ENCODE measurements at regions not wholly inside any gene's neighbourhood (a gene's known extent, or its start where the extent isn't known, plus 50 kb on each side); places are given as distances from the start of the nearest gene placed in this dataset.
A peak's percentile ranks its signal among the peaks of the same experiment; 100 is the strongest.
"Not testable (repeated sequence)": the region's sequence is repeated elsewhere in the genome, so short reads cannot be mapped to it uniquely, and the experiment has no call there.

DNA sequence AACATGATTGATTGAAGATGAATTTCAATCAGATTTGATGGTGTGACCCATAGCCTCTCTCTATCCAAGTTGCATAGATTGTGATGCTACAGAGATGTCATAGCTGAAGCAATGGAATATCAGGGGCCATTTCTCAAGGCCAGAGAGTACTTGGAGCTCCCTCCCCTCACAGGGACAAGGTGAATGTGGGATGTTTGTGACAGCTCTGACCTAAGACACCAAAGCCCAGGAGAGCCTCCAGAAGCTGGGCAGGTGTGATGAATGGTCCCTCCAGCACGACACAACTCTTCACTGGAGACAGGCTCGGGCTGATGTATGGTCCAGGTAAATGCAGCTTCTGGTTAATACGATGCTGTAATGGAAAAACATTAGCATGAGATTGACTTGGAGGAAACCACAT lies 101.0 kb upstream of the ZC3H12A start:
- H3K9me3 Mint-ChIP-seq, result no peaks in the 10 kb centered on the region; a peak in 2 of 5 replicates
- H2BK15ac ChIP-seq (ENCODE audit: low read depth, low read length), result no peak overlapping the region
- no peak overlapping the region for H3K18ac ChIP-seq (ENCODE audit: insufficient read length, low read depth, low read length)
- no peak overlapping the region for H4K5ac ChIP-seq (ENCODE audit: insufficient read length, low read depth, low read length)
- H4K20me1 ChIP-seq (ENCODE audit: control insufficient read depth, insufficient read depth, insufficient read length), result no peaks in the 10 kb centered on the region
- no CpG with 5 or more reads among the region's 3 CpGs for WGBS (ENCODE audit: extremely low coverage, insufficient read length, low lambda C conversion rate)
- H2BK5ac ChIP-seq (ENCODE audit: insufficient read length, low read length), result no peak overlapping the region
- H3K27me3 ChIP-seq (ENCODE audit: insufficient read depth, low read length), result peaks cover 2% of the 10 kb centered on the region; the same call in 1 of the 2 replicates
- no peaks in the 10 kb centered on the region for H3K23me2 ChIP-seq (ENCODE audit: insufficient read length, low read depth, low read length, poor library complexity, severe bottlenecking)
- H3K79me2 ChIP-seq (ENCODE audit: insufficient read depth, low read length), result no peaks in the 10 kb centered on the region
- H3K27ac ChIP-seq (ENCODE audit: insufficient read length, low read depth, low read length), result no peak overlapping the region
- TF ChIP-seq, protein P1, sequence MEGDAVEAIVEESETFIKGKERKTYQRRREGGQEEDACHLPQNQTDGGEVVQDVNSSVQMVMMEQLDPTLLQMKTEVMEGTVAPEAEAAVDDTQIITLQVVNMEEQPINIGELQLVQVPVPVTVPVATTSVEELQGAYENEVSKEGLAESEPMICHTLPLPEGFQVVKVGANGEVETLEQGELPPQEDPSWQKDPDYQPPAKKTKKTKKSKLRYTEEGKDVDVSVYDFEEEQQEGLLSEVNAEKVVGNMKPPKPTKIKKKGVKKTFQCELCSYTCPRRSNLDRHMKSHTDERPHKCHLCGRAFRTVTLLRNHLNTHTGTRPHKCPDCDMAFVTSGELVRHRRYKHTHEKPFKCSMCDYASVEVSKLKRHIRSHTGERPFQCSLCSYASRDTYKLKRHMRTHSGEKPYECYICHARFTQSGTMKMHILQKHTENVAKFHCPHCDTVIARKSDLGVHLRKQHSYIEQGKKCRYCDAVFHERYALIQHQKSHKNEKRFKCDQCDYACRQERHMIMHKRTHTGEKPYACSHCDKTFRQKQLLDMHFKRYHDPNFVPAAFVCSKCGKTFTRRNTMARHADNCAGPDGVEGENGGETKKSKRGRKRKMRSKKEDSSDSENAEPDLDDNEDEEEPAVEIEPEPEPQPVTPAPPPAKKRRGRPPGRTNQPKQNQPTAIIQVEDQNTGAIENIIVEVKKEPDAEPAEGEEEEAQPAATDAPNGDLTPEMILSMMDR (conservative IDR thresholded peaks at IDR 0.05), result no peak
- H2AFZ ChIP-seq (ENCODE audit: low read length), result no peak overlapping the region
- H3K4me1 ChIP-seq (ENCODE audit: insufficient read depth, low read length), result no peaks in the 10 kb centered on the region
- no peak overlapping the region for H3T11ph ChIP-seq (ENCODE audit: low read length)
- no peak overlapping the region for H3K4me2 ChIP-seq (ENCODE audit: insufficient read depth, insufficient read length, low read length)
- H3K9me3 ChIP-seq (ENCODE audit: control insufficient read depth, low read depth, low read length), result no peaks in the 10 kb centered on the region
- no peaks in the 10 kb centered on the region for H3K36me3 Mint-ChIP-seq (ENCODE audit: insufficient read depth in 1 of 3, low read depth in 3 of 3)
- H4K8ac ChIP-seq (replicated peaks; ENCODE audit: insufficient read length, low read depth, low read length), result no peak overlapping the region
- no peak overlapping the region for H4K91ac ChIP-seq (ENCODE audit: insufficient read length, low read depth, low read length)
- H3K4me3 Mint-ChIP-seq, result no peak overlapping the region
- no peak overlapping the region for H3K23ac ChIP-seq (ENCODE audit: insufficient read length, low read depth, low read length)
- no peak overlapping the region for H3K9ac ChIP-seq (ENCODE audit: extremely low read depth, insufficient read length, low read length)
- no peak overlapping the region for H3K27ac Mint-ChIP-seq
- no peaks in the 10 kb centered on the region for H3K4me1 Mint-ChIP-seq
- no peak overlapping the region for H3K14ac ChIP-seq (ENCODE audit: insufficient read depth, low read length)
- no peak for DNase-seq
- no peak overlapping the region for H2BK12ac ChIP-seq (ENCODE audit: insufficient read length, low read depth, low read length)
- no peak overlapping the region for H2BK20ac ChIP-seq (ENCODE audit: low read depth, low read length, poor library complexity, severe bottlenecking)
- H3K56ac ChIP-seq (ENCODE audit: insufficient read length, low read depth, low read length), result no peak overlapping the region
- H3K27me3 Mint-ChIP-seq (ENCODE audit: low read depth), result peaks cover 44% of the 10 kb centered on the region
- no peak overlapping the region for H3K4ac ChIP-seq (ENCODE audit: low read depth, low read length)
- H2BK120ac ChIP-seq (ENCODE audit: low read depth, low read length, poor library complexity, severe bottlenecking), result no peak overlapping the region
- no peak overlapping the region for H2AK5ac ChIP-seq (ENCODE audit: insufficient read length, low read length)
- H3K79me1 ChIP-seq (ENCODE audit: insufficient read depth, low read depth, low read length, poor library complexity, severe bottlenecking), result no peaks in the 10 kb centered on the region

- H3K4me3 Mint-ChIP-seq; H3K18ac ChIP-seq (ENCODE audit: insufficient read length, low read depth, low read length); H3K27ac Mint-ChIP-seq; H3K9me3 ChIP-seq (ENCODE audit: control insufficient read depth, low read depth, low read length); H4K5ac ChIP-seq (ENCODE audit: insufficient read length, low read depth, low read length); H3K23ac ChIP-seq (ENCODE audit: insufficient read length, low read depth, low read length); H3K79me2 ChIP-seq (ENCODE audit: insufficient read depth, low read length); H2BK120ac ChIP-seq (ENCODE audit: low read depth, low read length, poor library complexity, severe bottlenecking); H3K23me2 ChIP-seq (ENCODE audit: insufficient read length, low read depth, low read length, poor library complexity, severe bottlenecking); H3K27ac ChIP-seq (ENCODE audit: insufficient read length, low read depth, low read length); H2BK15ac ChIP-seq (ENCODE audit: low read depth, low read length); H3K36me3 Mint-ChIP-seq (ENCODE audit: insufficient read depth in 1 of 3, low read depth in 3 of 3); H2BK20ac ChIP-seq (ENCODE audit: low read depth, low read length, poor library complexity, severe bottlenecking); H3K4me2 ChIP-seq (ENCODE audit: insufficient read depth, insufficient read length, low read length); H2BK12ac ChIP-seq (ENCODE audit: insufficient read length, low read depth, low read length); H3K4ac ChIP-seq (ENCODE audit: low read depth, low read length); H4K91ac ChIP-seq (ENCODE audit: insufficient read length, low read depth, low read length); H2AK5ac ChIP-seq (ENCODE audit: insufficient read length, low read length); H3K9me3 Mint-ChIP-seq; H3K79me1 ChIP-seq (ENCODE audit: insufficient read depth, low read depth, low read length, poor library complexity, severe bottlenecking); H3K27me3 ChIP-seq (ENCODE audit: insufficient read depth, low read length); H3K4me1 ChIP-seq (ENCODE audit: insufficient read depth, low read length); H4K20me1 ChIP-seq (ENCODE audit: control insufficient read depth, insufficient read depth, insufficient read length); H3T11ph ChIP-seq (ENCODE audit: low read length); H2BK5ac ChIP-seq (ENCODE audit: insufficient read length, low read length); H3K56ac ChIP-seq (ENCODE audit: insufficient read length, low read depth, low read length); H4K8ac ChIP-seq (replicated peaks; ENCODE audit: insufficient read length, low read depth, low read length); H3K9ac ChIP-seq (ENCODE audit: extremely low read depth, insufficient read length, low read length): not testable (repeated sequence)
- Histone ChIP-seq H2AFZ (ENCODE audit: low read length) (peak overlapping the region; percentile 53), H3K14ac (ENCODE audit: insufficient read depth, low read length) (0 out of 2 replicates have a peak overlapping the region, but pooled peaks have one; percentile 18)
- H3K27me3 Mint-ChIP-seq (ENCODE audit: low read depth), result peaks cover 40% of the 10 kb centered on the region
- H3K4me1 Mint-ChIP-seq, result peaks cover 3 to 14% of the 10 kb centered on the region in 2 experiments
- DNase-seq, result peak; percentile 56
- no CpG with 5 or more reads among the region's 9 CpGs for WGBS (ENCODE audit: extremely low coverage, insufficient read length, low lambda C conversion rate)
Observed at GRCh38 chr1:37380546-37380945, 93.8 kb upstream of the ZC3H12A start.

All from H9 (cell line).